ENCODE measurements at regions not wholly inside any gene's neighbourhood (a gene's known extent, or its start where the extent isn't known, plus 50 kb on each side); places are given as distances from the start of the nearest gene placed in this dataset.
"Not testable (repeated sequence)": the region's sequence is repeated elsewhere in the genome, so short reads cannot be mapped to it uniquely, and the experiment has no call there.

DNA sequence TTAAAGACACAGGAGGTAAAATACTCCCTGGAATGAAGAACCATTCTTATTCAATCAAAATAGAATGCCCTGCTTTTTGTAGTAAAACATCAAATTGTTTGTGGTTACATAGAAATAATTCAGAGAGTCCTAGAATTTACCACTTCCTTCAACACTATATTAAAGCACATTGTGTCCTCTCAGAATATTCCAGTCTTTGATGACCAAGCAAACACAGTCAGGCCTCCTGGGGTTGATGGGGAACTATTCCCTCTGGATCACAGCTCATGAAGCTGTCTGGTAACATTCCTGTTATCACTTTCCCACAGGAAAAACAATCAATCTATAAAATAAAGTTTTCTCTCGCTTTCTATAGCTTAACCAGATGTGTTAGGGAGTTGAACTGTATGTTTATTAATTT lies 389.3 kb downstream of the KCNA4 start:
- DNase-seq (ENCODE audit: low read depth in 2 of 2) = no peak
- H3K4me3 ChIP-seq (replicated peaks in 1 of 2; ENCODE audit: low read depth in 2 of 2, low read length in 2 of 2) = no peak overlapping the region
- TF ChIP-seq, protein P1, sequence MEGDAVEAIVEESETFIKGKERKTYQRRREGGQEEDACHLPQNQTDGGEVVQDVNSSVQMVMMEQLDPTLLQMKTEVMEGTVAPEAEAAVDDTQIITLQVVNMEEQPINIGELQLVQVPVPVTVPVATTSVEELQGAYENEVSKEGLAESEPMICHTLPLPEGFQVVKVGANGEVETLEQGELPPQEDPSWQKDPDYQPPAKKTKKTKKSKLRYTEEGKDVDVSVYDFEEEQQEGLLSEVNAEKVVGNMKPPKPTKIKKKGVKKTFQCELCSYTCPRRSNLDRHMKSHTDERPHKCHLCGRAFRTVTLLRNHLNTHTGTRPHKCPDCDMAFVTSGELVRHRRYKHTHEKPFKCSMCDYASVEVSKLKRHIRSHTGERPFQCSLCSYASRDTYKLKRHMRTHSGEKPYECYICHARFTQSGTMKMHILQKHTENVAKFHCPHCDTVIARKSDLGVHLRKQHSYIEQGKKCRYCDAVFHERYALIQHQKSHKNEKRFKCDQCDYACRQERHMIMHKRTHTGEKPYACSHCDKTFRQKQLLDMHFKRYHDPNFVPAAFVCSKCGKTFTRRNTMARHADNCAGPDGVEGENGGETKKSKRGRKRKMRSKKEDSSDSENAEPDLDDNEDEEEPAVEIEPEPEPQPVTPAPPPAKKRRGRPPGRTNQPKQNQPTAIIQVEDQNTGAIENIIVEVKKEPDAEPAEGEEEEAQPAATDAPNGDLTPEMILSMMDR (IDR thresholded peaks at IDR 0.05; ENCODE audit: low read depth, low read length) = no peak

DNA sequence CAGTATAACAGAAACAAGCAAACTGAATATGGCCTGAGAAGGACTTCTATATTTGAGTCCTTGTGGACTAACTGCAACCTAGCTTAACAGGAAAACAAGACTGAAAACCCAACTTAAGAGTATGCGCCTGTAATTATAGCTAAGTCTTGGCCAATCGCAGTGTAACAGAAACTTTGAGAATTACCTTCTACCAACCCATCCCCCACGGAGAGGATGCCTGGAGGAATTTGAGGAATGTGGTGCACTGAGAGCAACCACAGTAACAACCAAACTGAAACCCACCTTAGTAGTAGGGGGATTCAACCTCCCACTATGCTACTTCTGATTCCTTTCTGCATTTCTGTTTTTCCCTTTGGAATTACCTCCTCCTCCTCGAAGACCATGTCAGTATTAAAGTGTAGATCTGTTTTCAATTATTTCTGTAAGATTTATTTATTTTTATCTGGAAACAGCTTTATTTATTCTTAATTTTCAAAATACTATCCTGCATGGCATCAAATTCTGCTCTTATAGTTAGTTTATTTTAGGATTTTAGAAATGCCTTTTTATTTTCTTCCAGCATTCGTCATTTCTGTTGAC lies 393.6 kb downstream of the KCNA4 start:
- no peak overlapping the region for H3K4me3 ChIP-seq (replicated peaks in 1 of 2; ENCODE audit: low read depth in 2 of 2, low read length in 2 of 2)
- no peak for DNase-seq (ENCODE audit: low read depth in 2 of 2)
- TF ChIP-seq, protein P1 (IDR thresholded peaks at IDR 0.05; ENCODE audit: low read depth, low read length) = no peak

DNA sequence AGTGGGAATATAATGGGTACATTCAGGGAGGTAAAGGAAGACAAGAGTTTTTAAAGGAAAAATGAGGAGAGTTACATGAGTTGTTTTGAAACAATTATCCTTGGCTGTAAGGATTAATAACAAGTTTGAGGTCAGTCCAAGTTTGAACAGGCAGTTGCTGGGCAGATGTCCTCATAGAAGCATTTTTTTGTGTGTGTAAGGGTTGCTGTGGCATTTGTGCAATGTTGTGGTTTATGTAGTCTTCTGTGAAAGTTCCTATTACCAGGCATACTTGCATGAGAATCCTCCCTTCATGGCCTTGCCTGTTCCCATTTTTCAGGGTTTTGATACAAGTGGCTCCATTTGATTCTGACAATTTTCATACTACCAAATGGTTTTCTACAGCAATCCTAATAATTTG lies 400.2 kb downstream of the KCNA4 start:
- H3K4me3 ChIP-seq (replicated peaks in 1 of 2; ENCODE audit: low read depth in 2 of 2, low read length in 2 of 2) = no peak overlapping the region
- peak; percentile 27 to 54 for DNase-seq (ENCODE audit: low read depth in 2 of 2)
- TF ChIP-seq, protein P1 (IDR thresholded peaks at IDR 0.05; ENCODE audit: low read depth, low read length) = no peak

DNA sequence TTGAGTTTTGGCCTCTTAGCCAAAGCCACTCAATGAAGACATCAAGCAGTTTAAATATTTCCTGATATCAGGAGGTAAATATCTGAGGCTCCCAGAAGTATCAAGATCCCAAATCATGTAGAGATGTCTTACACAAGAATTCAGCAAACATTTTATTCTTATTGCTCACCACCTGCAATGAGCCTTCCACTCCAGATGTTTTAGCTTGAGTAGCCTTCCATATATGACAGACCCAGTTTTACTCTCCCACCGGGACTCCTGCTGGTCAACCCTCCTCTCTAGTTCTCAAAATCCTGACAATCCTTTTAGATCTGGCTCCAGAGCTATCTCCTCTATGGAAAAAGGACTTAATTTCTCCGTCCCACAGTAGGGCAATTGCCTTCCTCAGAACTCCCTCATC lies 404.4 kb downstream of the KCNA4 start:
- no peak for DNase-seq (ENCODE audit: low read depth in 2 of 2)
- TF ChIP-seq, protein P1 (IDR thresholded peaks at IDR 0.05; ENCODE audit: low read depth, low read length) = no peak

DNA sequence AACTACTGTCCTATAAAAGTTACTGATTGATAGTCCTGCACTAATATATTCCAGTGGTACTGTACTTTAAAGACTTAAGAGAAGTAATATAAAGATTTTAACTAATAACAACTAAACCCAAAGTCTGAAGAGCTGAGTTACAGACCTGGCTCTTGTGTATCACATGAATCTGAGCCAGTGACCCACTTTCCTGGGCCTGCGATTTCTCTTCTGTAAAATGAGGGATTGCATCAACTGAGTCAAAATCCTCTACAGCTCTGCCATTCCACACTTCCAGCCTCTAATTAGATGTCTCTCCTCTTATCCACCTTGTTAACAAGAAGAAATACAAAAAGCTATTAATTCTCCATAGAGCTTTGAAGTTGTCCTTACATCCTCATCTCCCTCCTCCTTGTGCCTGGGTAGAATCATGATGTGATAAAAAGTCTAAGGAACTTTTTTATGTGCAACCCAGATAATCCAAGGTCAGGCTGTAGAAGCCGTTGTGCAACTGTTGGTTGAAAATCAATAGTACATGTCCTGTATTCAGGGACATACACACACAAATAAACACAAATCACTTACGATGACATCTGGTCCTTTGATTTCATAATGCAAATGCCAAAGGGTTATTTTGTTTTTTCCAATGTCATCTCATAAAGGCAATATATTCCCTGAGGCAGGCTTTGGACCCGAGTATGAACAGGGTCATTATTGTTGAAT lies 410.3 kb downstream of the KCNA4 start:
- no peak for DNase-seq (ENCODE audit: low read depth in 2 of 2)
- TF ChIP-seq, protein P1 (IDR thresholded peaks at IDR 0.05; ENCODE audit: low read depth, low read length) = no peak
- no peak overlapping the region for H3K4me3 ChIP-seq (replicated peaks in 1 of 2; ENCODE audit: low read depth in 2 of 2, low read length in 2 of 2)

More for the DNA sequence above, 404.4 kb downstream of the KCNA4 start:
- no peak overlapping the region for H3K4me3 ChIP-seq (replicated peaks in 1 of 2; ENCODE audit: low read depth in 2 of 2, low read length in 2 of 2)

DNA sequence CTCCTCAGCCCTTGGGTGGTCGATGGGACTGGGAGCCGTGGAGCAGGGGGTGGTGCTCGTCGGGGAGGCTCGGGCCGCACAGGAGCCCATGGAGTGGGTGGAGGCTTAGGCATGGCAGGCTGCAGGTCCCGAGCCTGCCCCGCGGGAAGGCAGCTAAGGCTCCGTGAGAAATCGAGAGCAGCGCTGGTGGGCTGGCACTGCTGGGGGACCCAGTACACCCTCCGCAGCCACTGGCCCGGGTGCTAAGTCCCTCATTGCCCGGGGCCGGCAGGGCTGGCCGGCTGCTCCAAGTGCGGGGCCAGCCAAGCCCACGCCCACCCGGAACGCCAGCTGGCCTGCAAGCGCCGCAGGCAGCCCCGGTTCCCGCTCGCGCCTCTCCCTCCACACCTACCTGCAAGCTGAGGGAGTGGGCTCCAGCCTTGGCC lies 416.7 kb downstream of the KCNA4 start:
- H3K4me3 ChIP-seq (replicated peaks in 1 of 2; ENCODE audit: low read depth in 2 of 2, low read length in 2 of 2); DNase-seq (ENCODE audit: low read depth in 2 of 2): not testable (repeated sequence)

DNA sequence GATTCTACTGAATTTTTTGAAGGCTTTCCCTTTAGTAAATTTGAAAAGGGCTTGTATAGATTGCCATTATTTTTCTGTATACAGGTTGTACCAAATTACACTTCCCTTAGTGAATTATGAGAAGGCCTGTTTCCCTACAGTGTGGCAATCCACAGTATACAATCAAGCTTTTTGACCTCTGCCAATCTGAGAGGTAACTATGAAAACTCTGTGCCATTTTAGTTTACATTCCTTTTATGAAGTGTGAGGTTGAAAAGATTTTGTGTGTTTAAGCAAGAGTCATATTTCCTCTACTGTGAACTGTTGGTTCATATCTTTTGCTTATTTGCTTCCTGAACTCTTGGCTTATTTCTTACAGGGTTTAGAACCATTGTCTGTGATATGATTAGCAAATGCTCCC lies 432.5 kb downstream of the KCNA4 start:
- DNase-seq (ENCODE audit: low read depth in 2 of 2) = no peak
- TF ChIP-seq, protein P1 (IDR thresholded peaks at IDR 0.05; ENCODE audit: low read depth, low read length) = no peak
- no peak overlapping the region for H3K4me3 ChIP-seq (replicated peaks in 1 of 2; ENCODE audit: low read depth in 2 of 2, low read length in 2 of 2)
